Sciatic nerve (tissue), 2 donors: ENCODE measurements at regions not wholly inside any gene's neighbourhood (a gene's known extent, or its start where the extent isn't known, plus 50 kb on each side); places are given as distances from the start of the nearest gene placed in this dataset.
A peak's percentile ranks its signal among the peaks of the same experiment; 100 is the strongest.
"Not testable (repeated sequence)": the region's sequence is repeated elsewhere in the genome, so short reads cannot be mapped to it uniquely, and the experiment has no call there.

Experiments
- ATAC-seq: fragments of 200-7000 bp; cut with Tn5 transposase; one replicate; pipeline ENCODE4 v1.9.1; 2020; ENCODE audit warnings: mild to moderate bottlenecking, moderate library complexity
- DNase-seq: peaks from one replicate; pipeline ENCODE4 v3.0.0-alpha.2; 2020; ENCODE audit warnings: low spot score
- intact Hi-C: fragments of 100-400 bp; cut with DNase I; formaldehyde crosslinking; loops from one replicate; pipeline ENCODE4 v1.14.2; 2022
- donor health status: DM: no; HTN: no; CAD: no.
- donor health status: DM: no; HTN: no; CAD: no.

- intact Hi-C loops: no loop called here
- DNase-seq (no peak), ATAC-seq (no peak)
These were observed 239.9 kb downstream of the SPRY2 start for GRCh38 chr13:80101040-80101439.

DNA sequence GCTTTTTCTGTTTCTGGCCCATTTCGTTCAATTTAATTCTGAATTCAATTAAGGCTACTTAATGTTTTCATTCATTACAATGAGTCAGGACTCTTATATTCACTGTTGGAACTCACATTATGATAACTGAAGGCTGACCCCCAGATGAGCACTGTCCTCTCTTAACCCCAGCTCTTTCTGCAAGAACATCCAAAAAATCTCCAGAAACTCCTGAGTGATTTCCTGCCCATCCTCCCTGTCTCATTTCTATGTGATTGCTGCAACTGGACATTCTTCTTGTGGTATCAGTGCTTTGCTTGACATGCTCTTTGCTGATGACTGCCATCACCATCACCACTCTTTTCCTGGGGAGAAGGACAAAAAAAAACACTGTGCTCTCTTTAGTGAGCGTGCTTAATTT lies 240.3 kb downstream of the SPRY2 start:
- ATAC-seq (no peak), DNase-seq (no peak)
- intact Hi-C loops: no loop called here

DNA sequence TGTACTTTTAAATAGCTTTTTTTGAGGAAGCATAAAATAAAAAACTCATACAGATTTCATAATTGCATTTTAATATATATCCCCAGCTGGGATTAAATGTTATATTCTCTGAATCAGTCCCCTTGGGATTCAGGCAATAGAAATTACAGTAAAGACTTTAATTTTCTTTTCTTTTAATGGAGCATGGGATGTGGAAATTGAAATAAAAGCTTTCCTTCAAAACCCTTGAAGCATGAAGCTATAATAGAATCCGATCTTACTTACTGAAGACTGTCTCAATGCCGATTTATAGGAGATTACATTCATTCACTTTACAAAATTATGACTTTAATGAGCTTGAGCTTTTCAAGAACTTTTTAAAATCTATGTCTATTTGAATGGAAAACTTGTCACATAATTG lies 243.4 kb downstream of the SPRY2 start:
- intact Hi-C loops: no loop called here
- ATAC-seq: no peak
- no peak for DNase-seq

- DNase-seq (no peak), ATAC-seq (no peak)
- intact Hi-C loops: no loop called here
These were observed 244.5 kb downstream of the SPRY2 start for GRCh38 chr13:80096383-80096782.

DNA sequence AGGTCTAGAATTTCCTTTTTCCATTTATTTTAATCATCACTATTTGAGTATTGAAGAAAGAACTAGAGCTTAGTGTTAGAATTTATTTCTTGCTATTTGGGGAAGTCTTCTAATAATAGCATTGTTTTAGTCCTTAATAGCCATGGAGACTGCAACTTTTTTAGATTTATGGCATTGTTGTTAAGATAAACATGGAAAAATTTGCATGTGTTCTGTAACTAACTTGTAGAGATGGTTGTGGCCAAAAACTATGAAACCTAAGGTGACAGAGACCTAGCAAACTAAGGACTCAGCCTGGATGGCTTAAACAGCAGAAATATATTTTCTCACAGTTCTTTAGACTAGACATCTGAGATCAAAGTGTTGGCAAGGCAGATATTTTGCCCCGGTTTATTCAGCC lies 246.4 kb downstream of the SPRY2 start:
- intact Hi-C loops: no loop called here
- DNase-seq (no peak), ATAC-seq (no peak)

DNA sequence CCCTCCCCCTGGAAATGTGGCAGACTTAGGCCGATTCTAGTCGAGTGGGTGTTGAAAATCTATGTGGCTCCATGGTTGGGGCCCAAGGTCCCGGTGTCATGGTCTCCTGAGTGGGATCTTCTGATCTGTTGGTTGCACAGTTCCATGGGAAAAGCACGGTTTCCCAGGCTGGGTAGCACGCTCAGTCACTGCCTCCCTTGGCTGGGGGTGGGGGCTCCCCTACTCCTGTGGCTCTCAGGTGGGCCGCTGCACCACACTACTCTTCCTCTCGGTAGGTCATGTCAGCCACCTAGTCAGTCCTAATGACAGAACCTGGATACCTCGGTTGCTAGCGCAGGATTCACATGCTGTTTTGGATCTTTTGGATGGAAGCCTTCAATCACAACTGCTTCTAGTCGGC lies 247.0 kb downstream of the SPRY2 start:
- ATAC-seq (no peak), DNase-seq (no peak)
- intact Hi-C loops: no loop called here

DNA sequence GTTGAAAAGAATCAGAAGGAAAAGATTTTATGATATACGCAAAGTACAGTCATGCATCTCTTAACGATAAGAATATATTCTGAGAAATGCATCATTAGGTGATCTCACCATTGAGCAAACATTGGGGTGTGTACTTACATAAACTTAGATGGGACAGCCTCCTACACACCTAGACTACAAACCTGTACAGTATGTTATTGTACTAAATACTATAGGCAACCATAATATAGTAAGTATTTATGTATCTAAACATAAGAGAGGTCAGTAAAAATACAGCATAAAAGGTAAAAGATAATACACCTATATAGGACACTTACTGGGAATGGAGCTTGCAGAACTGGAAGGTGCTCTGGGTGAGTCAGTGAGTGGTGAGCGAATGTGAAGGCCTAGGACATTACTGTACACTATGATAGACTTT lies 254.6 kb downstream of the SPRY2 start:
- no peak for ATAC-seq
- DNase-seq: no peak
- intact Hi-C loops: no loop called here

DNA sequence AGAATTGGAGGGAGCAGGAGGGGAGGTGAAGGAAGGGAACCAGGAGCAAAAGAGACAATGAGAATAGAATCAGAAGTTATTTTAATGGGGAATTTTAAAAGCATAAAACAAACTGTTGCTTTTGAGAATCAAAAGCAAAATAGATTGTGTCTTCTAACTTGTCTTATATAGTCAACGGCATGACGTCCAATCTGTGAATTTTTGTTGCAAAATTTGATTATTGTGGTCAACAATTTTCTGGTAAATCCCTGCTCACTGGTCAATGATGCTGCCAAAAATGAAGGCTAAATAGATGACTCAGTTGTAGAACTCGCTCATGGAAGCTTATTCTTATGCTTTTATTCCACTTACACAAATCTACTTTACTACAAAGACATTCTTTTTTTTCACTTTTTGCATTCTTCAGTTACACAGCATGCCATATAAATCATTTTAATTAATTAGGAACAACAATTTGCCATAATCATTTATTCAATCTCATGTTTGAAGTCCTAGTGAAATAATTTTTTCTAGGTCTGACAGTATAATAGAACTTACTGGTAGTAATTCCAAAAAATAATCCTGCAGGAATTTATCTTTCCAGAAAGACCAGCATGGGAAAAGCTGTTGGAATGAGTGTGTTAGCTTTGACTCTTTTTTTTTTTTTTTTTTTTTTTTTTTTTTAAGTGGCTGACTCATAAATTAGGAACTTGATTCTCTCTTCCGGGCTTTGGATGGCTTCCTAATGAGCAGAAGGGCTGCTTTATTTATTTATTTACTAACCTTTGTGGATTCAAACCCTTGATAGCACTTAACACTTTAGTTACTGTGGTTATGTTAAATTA lies 256.9 kb downstream of the SPRY2 start:
- intact Hi-C loops: no loop called here
- ATAC-seq (peak; percentile 64), DNase-seq (no peak)

DNA sequence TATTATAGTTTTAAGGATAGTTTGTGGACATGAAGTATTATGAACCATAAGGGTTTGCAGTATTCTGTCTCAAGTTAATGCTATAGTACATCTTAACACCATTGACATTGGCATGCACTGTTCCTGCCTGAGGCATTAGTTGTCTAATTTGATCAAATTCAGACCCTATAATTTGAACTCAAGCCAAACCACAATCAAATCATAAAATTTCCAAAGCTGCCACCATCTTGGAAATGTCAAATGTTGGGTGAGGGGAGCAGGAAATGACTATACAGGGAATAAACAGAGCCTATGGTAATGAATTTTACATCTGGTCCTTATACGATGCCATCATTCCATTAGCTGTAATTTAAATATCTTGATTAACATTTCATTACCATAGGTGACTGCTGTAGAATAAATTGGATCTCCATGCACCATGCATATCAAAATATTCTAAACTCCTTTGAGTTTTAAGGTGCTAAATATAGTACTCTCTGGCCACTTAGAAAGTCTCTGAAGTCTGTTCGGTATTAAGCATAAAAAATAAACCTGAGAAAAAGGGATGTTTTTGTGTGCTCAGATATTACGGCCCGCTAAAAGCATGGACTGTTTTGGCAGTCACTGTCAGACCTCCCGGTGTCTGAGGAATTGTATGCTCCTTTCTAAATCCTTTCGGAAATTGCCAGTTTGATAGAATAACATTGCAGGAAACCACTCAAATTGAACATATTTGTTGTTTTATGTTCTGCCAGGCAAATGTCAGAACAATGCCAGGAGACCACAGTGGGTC lies 257.7 kb downstream of the SPRY2 start:
- intact Hi-C loops: no loop called here
- peak; percentile 65 for ATAC-seq

GRCh38 chr13:80082396-80083080 lies 258.4 kb downstream of the SPRY2 start:
- intact Hi-C loops: no loop called here
- no peak for ATAC-seq
- DNase-seq: no peak

More for the DNA sequence above, 257.7 kb downstream of the SPRY2 start:
- DNase-seq: no peak

DNA sequence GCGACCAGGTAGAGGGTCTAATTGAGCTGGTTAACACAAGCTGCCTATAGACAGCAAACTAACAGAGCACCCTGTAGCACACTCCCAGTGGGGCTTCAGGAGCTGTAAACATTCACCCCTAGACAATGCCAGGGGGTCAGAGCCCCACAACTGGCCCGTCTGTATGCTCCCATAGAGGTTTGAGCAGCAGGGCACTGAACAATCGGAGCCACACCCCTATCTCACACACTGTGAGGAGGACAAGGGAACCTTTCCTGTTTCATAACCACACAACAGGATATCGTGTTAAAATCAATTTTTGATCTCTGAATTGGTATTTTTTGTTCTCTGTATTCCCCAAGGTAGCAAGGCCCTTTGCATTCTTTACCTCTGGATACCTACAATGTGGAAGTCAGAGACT lies 266.1 kb downstream of the SPRY2 start:
- DNase-seq (no peak), ATAC-seq (no peak)
- intact Hi-C loops: no loop called here

- no peak for ATAC-seq
- intact Hi-C loops: no loop called here
These were observed 266.7 kb downstream of the SPRY2 start for GRCh38 chr13:80074143-80074752.

GRCh38 chr13:80072231-80072630 lies 268.7 kb downstream of the SPRY2 start:
- no peak for DNase-seq
- no peak for ATAC-seq
- intact Hi-C loops: no loop called here

More at GRCh38 chr13:80074143-80074752, 266.7 kb downstream of the SPRY2 start:
- DNase-seq: no peak

DNA sequence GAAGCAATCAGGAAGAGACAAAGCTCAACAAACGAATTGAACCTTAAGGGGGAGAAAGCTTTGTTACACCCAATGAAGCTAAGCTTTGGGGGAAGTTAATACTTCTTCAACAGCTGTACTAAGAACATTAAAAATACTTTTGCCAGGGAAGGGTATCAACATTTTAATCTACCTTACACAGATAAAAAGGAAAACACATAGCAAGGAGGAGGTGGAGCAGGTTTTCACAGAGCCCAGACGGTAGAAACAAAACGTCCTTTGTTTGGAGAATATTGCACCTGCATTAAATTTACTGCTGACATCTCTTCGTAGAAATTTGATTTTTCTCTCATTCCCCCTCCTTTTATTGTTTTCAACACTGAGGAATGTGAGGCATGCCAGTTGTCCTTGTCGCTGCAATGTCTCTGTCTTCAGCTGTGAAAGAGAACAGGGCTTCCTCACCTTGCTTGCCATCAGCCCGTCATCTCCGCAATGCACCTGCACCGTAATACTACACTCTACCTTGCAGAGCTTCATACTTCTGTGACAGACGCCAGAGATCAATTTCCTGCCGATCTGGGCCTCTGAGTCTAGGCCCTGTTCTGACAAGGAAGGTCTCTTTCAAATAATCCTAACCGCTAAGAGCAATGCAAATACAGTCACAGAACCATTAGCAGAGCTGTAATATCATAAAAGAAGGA lies 270.8 kb downstream of the SPRY2 start:
- ATAC-seq: no peak
- intact Hi-C loops: no loop called here
- no peak for DNase-seq

GRCh38 chr13:80069374-80069773 lies 271.6 kb downstream of the SPRY2 start:
- intact Hi-C loops: no loop called here
- ATAC-seq (no peak), DNase-seq (no peak)

DNA sequence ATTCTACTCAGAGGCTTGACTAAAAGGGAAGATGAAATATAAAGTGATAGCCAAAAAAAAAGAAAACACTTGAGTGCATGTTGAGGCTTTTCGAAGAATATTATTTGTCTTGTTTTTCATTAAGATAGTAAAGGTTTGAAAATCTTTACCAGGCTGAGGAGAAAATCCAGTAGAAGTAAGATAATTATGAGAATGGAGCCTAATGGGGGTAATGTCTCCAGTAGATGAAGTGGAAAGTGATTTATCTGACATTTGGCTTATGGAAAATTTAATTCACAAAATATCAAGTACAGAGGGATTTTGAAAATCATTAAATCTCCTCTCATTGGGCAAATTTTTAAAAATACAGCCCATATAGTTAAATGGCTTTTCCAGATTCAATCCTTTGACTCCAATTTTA lies 274.9 kb downstream of the SPRY2 start:
- intact Hi-C loops: no loop called here
- no peak for DNase-seq
- ATAC-seq: no peak

GRCh38 chr13:80062416-80062815 lies 278.5 kb downstream of the SPRY2 start:
- intact Hi-C loops, DNase-seq, ATAC-seq: not testable (repeated sequence)

- intact Hi-C loops: no loop called here
- ATAC-seq (no peak), DNase-seq (no peak)
These were observed 281.1 kb downstream of the SPRY2 start for GRCh38 chr13:80059789-80060188.

GRCh38 chr13:80058626-80059025 lies 282.3 kb downstream of the SPRY2 start:
- intact Hi-C loops: no loop called here
- DNase-seq: no peak
- ATAC-seq: no peak
